Heart left ventricle (tissue), 16 donors: ENCODE measurements at regions not wholly inside any gene's neighbourhood (a gene's known extent, or its start where the extent isn't known, plus 50 kb on each side); places are given as distances from the start of the nearest gene placed in this dataset.
"Not testable (repeated sequence)": the region's sequence is repeated elsewhere in the genome, so short reads cannot be mapped to it uniquely, and the experiment has no call there.

Source experiments
- ATAC-seq, 4 donors: fragments of 200-7000 bp; cut with Tn5 transposase; one replicate each; pipeline ENCODE4 v1.9.1; 2020 to 2022; ENCODE audit warnings: moderate library complexity in 4 of 4, mild to moderate bottlenecking in 3 of 4, moderate number of reproducible peaks in 1 of 4
- DNase-seq, 5 donors: peaks; one replicate each; pipeline ENCODE4 v3.0.0-alpha.2; 2020
- H3K27ac ChIP-seq, 12 donors: fragments of 200-600 bp; sonication (generic) in 4 of 12; one replicate each; pipeline versions ENCODE4 v1.5.0 to v1.8.0; 2016 to 2022; ENCODE audit warnings: mild to moderate bottlenecking in 2 of 12
- H3K27me3 ChIP-seq, 9 donors: fragments of 200-600 bp; sonication (generic) in 2 of 9; one replicate each; pipeline versions ENCODE4 v1.5.1 to v1.8.0; 2016 to 2022; ENCODE audit warnings: mild to moderate bottlenecking in 3 of 9
- H3K36me3 ChIP-seq, 9 donors: fragments of 200-600 bp; sonication (generic) in 2 of 9; one replicate each; pipeline versions ENCODE4 v1.5.0 to v1.8.0; 2018 to 2022; ENCODE audit warnings: mild to moderate bottlenecking in 2 of 9
- H3K4me1 ChIP-seq, 12 donors: fragments of 200-600 bp; sonication (generic) in 4 of 12; one replicate each; pipeline versions ENCODE4 v1.5.0 to v1.8.0; 2016 to 2022; ENCODE audit warnings: mild to moderate bottlenecking in 3 of 12
- H3K4me3 ChIP-seq, 12 donors: fragments of 200-600 bp; sonication (generic) in 4 of 12; one replicate each; pipeline versions ENCODE4 v1.5.0 to v1.8.0; 2017 to 2022; ENCODE audit warnings: mild to moderate bottlenecking in 9 of 12, moderate library complexity in 4 of 12
- H3K9me3 ChIP-seq, 12 donors: fragments of 200-600 bp; sonication (generic) in 4 of 12; one replicate each; pipeline versions ENCODE4 v1.5.0 to v1.8.0; 2016 to 2022; ENCODE audit warnings: mild to moderate bottlenecking in 1 of 12
- POLR2A ChIP-seq, 2 donors: fragments of 450-650 bp; IDR thresholded peaks; one replicate each; pipeline ENCODE4 v1.6.1; 2017; ENCODE audit warnings: antibody characterized with exemption in 2 of 2, mild to moderate bottlenecking in 2 of 2, moderate library complexity in 2 of 2
- WGBS, 4 donors: extraction: QIAGEN DNeasy Blood & Tissue Kit in 2 of 4; methylation state at CpG; one replicate each; pipeline versions ENCODE4 v1.1.5 to v1.1.7; 2013 to 2018; 5-methylcytosine and 5-hydroxymethylcytosine counted together
- intact Hi-C, 10 donors: fragments of 100-400 bp; cut with DNase I; formaldehyde crosslinking; loops; one replicate each; pipeline versions ENCODE4 v1.11.1 to v1.14.2; 2022
- TF ChIP-seq, protein P1 (sequence below), 12 donors: fragments of 200-600 bp; sonication (generic) in 4 of 12; IDR thresholded peaks; one replicate each; pipeline versions ENCODE4 v1.5.0 to v1.8.0; 2018 to 2022; ENCODE audit warnings: antibody characterized with exemption in 12 of 12, mild to moderate bottlenecking in 5 of 12
- donor health status: ischemic (EF 13 %, LVEDD 7.1; RV severe dilation, severe dysfunction).
- donor health status: healthy with polysubstance abuse.
- donor health status: DM: no; HTN: yes; CAD: no.
- donor health status: DM: no; HTN: no; CAD: no.
- donor health status: ischemic (EF 25% LVEDD 6.9; RV normal size, moderate dysfunction).
- donor health status: ischemic (EF 25% LVEDD 5.7; RV mildly dilated, moderate dysfunction).
- donor health status: healthy.
- donor health status: DM: yes; HTN: yes; CAD: no.
- donor health status: ischemic (EF 35%, LVEDD 5.7; RV mildly dilated, moderate dysfunction).
- donor health status: nonischemic (EF 11% LVEDD 7.7; RV severe dilation, severe dysfunction).
- donor health status: DM: yes; HTN: yes; CAD: no.
- donor health status: PGD.
- donor health status: ischemic (EF 29% LVEDD 5.4; RV normal size, mild dysfunction).
- donor health status: nonischemic (EF 23%, LVEDD 6.1; RV moderate dilation, normal function).

DNA sequence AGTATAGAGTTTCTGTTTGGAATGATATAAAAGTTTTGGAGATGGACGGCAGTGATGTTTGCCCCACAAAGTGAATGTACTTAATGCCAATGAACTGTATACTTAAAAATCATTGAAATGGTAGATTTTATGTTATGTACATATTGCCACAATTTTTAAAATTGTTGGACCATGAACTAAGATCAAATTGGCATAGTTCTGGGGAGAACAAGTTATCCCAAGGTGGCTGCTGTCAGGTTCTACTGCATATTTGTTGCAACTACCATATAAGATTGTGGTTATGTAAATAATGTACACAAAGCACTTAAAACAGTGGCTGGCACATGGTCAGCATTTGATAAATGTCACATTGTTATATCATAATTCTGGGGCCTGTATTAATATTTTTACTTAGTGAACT is 466.4 kb downstream of the SIPA1L2 start:
- H3K27me3 ChIP-seq, result no peaks in the 10 kb centered on the region
- WGBS, 4 donors, result 92 to 95% (median 94%) methylated on average over 1 of the region's 1 CpG
- peaks cover 0 to 9% (median 0%) of the 10 kb centered on the region in 12 donors for H3K9me3 ChIP-seq
- TF ChIP-seq, protein P1, sequence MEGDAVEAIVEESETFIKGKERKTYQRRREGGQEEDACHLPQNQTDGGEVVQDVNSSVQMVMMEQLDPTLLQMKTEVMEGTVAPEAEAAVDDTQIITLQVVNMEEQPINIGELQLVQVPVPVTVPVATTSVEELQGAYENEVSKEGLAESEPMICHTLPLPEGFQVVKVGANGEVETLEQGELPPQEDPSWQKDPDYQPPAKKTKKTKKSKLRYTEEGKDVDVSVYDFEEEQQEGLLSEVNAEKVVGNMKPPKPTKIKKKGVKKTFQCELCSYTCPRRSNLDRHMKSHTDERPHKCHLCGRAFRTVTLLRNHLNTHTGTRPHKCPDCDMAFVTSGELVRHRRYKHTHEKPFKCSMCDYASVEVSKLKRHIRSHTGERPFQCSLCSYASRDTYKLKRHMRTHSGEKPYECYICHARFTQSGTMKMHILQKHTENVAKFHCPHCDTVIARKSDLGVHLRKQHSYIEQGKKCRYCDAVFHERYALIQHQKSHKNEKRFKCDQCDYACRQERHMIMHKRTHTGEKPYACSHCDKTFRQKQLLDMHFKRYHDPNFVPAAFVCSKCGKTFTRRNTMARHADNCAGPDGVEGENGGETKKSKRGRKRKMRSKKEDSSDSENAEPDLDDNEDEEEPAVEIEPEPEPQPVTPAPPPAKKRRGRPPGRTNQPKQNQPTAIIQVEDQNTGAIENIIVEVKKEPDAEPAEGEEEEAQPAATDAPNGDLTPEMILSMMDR (IDR thresholded peaks at IDR 0.05), result no peak
- no peak for TF ChIP-seq POLR2A (IDR thresholded peaks at IDR 0.05)
- no peak overlapping the region for H3K4me3 ChIP-seq
- intact Hi-C loops, result no loop called here
- H3K4me1 ChIP-seq, result no peaks in the 10 kb centered on the region
- H3K27ac ChIP-seq, result no peak overlapping the region
- DNase-seq (no peak), ATAC-seq (no peak)
- no peaks in the 10 kb centered on the region for H3K36me3 ChIP-seq

DNA sequence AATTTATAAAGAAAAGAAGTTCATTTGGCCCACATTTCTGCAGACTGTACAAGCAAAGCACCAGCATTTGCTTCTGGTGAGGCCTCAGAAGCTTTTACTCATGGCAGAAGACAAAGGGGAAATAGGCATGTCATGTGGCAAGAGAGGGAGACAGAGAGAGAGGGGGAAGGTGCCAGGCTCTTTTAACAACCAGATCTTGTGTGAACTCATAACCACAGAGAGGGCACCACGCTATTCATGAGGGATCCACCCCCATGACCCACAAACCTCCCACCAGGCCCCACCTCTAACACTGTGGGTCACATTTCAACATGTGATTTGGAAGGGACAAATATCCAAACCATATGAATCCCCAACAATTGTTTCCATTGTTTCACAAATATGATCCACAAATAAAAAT is 467.9 kb downstream of the SIPA1L2 start:
- intact Hi-C loops, result no loop called here
- no peaks in the 10 kb centered on the region for H3K36me3 ChIP-seq
- H3K4me3 ChIP-seq, result no peak overlapping the region
- TF ChIP-seq POLR2A (IDR thresholded peaks at IDR 0.05), result no peak
- TF ChIP-seq, protein P1 (IDR thresholded peaks at IDR 0.05), result no peak
- no peaks in the 10 kb centered on the region for H3K27me3 ChIP-seq
- DNase-seq, result no peak
- no peak overlapping the region for H3K27ac ChIP-seq
- WGBS, 4 donors, result 91 to 100% (median 94%) methylated on average over 1 of the region's 1 CpG
- peaks cover 0 to 10% (median 0%) of the 10 kb centered on the region in 12 donors for H3K9me3 ChIP-seq
- no peak for ATAC-seq
- H3K4me1 ChIP-seq, result no peaks in the 10 kb centered on the region

DNA sequence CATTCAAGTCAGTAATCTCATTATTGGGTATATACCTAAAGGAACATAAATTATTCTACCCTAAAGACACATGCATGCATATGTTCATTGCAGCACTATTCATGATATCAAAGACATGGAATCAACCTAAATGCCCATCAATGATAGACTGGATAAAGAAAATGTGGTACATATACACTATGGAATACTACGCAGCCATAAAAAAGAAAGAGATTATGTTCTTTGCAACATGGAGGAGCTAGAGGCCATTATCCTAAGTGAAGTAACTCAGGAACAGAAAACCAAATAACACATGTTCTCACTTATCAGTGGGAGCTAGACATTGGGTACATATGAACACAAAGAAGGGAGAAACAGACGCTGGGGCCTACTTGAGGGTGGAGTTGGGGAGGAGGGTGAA is 471.4 kb downstream of the SIPA1L2 start:
- H3K27ac ChIP-seq, H3K36me3 ChIP-seq, H3K27me3 ChIP-seq, ATAC-seq, intact Hi-C loops, H3K4me1 ChIP-seq, H3K4me3 ChIP-seq, H3K9me3 ChIP-seq, DNase-seq: not testable (repeated sequence)
- 91 to 98% (median 96%) methylated on average over 2 of the region's 2 CpGs for WGBS, 4 donors

DNA sequence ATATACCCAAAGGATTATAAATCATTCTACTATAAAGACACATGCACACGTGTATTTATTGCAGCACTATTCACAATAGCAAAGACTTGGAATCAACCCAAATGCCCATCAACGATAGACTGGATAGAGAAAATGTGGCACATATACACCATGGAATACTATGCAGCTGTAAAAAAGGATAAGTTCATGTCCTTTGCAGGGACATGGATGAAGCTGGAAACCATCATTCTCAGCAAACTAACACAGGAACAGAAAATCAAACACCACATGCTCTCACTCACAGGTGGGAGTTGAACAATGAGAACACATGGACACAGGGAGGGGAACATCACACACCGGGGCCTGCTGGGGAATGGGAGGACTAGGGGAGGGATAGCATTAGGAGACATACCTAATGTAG is 473.9 kb downstream of the SIPA1L2 start:
- H3K9me3 ChIP-seq, H3K27ac ChIP-seq, ATAC-seq, intact Hi-C loops, DNase-seq, H3K27me3 ChIP-seq, H3K4me3 ChIP-seq, H3K36me3 ChIP-seq, H3K4me1 ChIP-seq: not testable (repeated sequence)
- 94 to 98% (median 95%) methylated on average over 3 of the region's 3 CpGs for whole genome bisulfite sequencing, 4 donors

DNA sequence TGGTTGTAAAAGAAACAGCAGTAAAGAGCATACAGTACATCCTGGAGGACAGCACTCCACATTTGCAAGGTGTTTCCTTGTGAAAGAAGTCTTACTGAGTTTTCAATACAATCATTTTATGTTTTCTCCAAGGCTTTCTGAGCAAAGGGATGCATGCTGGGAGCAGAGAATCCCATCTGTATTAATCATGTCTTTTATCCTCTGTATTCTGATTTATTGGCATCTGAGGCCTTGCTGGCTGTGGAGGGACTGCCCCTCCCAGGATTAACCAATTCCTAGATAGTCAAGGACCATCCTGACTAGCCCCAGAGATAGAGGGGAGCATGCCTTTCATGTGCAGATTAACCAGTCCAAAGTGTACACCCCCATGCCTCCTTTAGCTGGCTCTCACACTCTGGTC is 476.3 kb downstream of the SIPA1L2 start:
- H3K9me3 ChIP-seq, result peaks cover 0 to 2% (median 0%) of the 10 kb centered on the region in 12 donors
- no peaks in the 10 kb centered on the region for H3K36me3 ChIP-seq
- no peaks in the 10 kb centered on the region for H3K4me1 ChIP-seq
- no peak overlapping the region for H3K27ac ChIP-seq
- TF ChIP-seq, protein P1 (IDR thresholded peaks at IDR 0.05), result no peak
- no peak for TF ChIP-seq POLR2A (IDR thresholded peaks at IDR 0.05)
- DNase-seq (no peak), ATAC-seq (no peak)
- no peaks in the 10 kb centered on the region for H3K27me3 ChIP-seq
- intact Hi-C loops, result no loop called here
- H3K4me3 ChIP-seq, result no peak overlapping the region
